OCI-LY7 (cell line): ENCODE measurements at regions not wholly inside any gene's neighbourhood (a gene's known extent, or its start where the extent isn't known, plus 50 kb on each side); places are given as distances from the start of the nearest gene placed in this dataset.

Experiments
- BruUV-seq: library from RNA; stranded (reverse); fragments of 400-500 nt; replicated peaks from 2 replicates; lab custom pipeline; 2021; lab: Mats Ljungman, UMichigan
- CTCF ChIA-PET: fragments of 300-600 bp; sonication (Branson Sonifier 250); formaldehyde crosslinking; loops from one replicate; lab custom pipeline; 2022; ENCODE audit warnings: antibody characterized with exemption; ENCODE audit not compliant: unreplicated experiment; lab: Charles Lee
- POLR2A ChIA-PET: fragments of 300-600 bp; sonication (Branson Sonifier 250); formaldehyde crosslinking; loops from one replicate; lab custom pipeline; 2022; ENCODE audit warnings: antibody characterized with exemption; lab: Charles Lee
- DNase-seq: peaks from one replicate; pipeline ENCODE4 v3.0.0-alpha.2; 2015; ENCODE audit warnings: low spot score
- H2AFZ ChIP-seq: fragments of 200-600 bp; sonication (generic), shearing (Covaris generic); 2 replicates; pipeline ENCODE4 v1.6.1; 2014; ENCODE audit warnings: mild to moderate bottlenecking, antibody characterized with exemption, low read length, moderate library complexity
- H3K27ac ChIP-seq: fragments of 200-600 bp; sonication (generic); 2 replicates; pipeline ENCODE4 v1.5.1; 2014; ENCODE audit warnings: mixed run types, low read depth, mild to moderate bottlenecking, moderate library complexity, low read length, inconsistent platforms; ENCODE audit not compliant: poor library complexity, severe bottlenecking
- H3K36me3 ChIP-seq: fragments of 200-600 bp; sonication (generic); 2 replicates; pipeline ENCODE4 v1.6.1; 2014; ENCODE audit warnings: mild to moderate bottlenecking, antibody characterized with exemption, low read length, moderate library complexity, mixed read lengths; ENCODE audit not compliant: insufficient read depth
- H3K4me1 ChIP-seq: fragments of 200-600 bp; sonication (generic); 2 replicates; pipeline ENCODE4 v1.5.1; 2014; ENCODE audit warnings: mild to moderate bottlenecking, low read length; ENCODE audit not compliant: insufficient read depth, poor library complexity, severe bottlenecking
- H3K4me2 ChIP-seq: fragments of 200-600 bp; sonication (generic); 2 replicates; pipeline ENCODE4 v1.6.1; 2014; ENCODE audit warnings: mild to moderate bottlenecking, low read length
- H3K4me3 ChIP-seq: fragments of 200-600 bp; sonication (generic); 2 replicates; pipeline ENCODE4 v1.5.1; 2014; ENCODE audit warnings: mild to moderate bottlenecking, low read depth, low read length; ENCODE audit not compliant: poor library complexity, severe bottlenecking
- H3K79me2 ChIP-seq: fragments of 200-600 bp; sonication (generic); 2 replicates; pipeline ENCODE4 v1.6.1; 2016; ENCODE audit warnings: low read depth, mild to moderate bottlenecking, low read length, moderate library complexity, mixed read lengths; ENCODE audit not compliant: insufficient read depth
- H3K9me2 ChIP-seq: fragments of 200-600 bp; sonication (generic); 2 replicates; pipeline ENCODE4 v1.6.1; 2016; ENCODE audit warnings: mild to moderate bottlenecking, low read length, mixed read lengths; ENCODE audit not compliant: insufficient read depth
- H3K9me3 ChIP-seq: fragments of 200-600 bp; sonication (generic); 2 replicates; pipeline ENCODE4 v1.6.1; 2014; ENCODE audit warnings: mild to moderate bottlenecking, mixed run types, low read length, mixed read lengths
- H4K20me1 ChIP-seq: fragments of 200-600 bp; sonication (generic); 2 replicates; pipeline ENCODE4 v1.6.1; 2014; ENCODE audit warnings: mild to moderate bottlenecking, antibody characterized with exemption, low read length, moderate library complexity, mixed read lengths; ENCODE audit not compliant: insufficient read depth
- CTCF ChIP-seq: fragments of 200-600 bp; sonication (generic); conservative IDR thresholded peaks from 2 replicates; pipeline ENCODE4 v1.5.1; 2014; ENCODE audit warnings: mild to moderate bottlenecking, antibody characterized with exemption, low read length, moderate library complexity, mixed read lengths
- EZH2phosphoT487 ChIP-seq: fragments of 200-600 bp; sonication (generic); IDR thresholded peaks from 2 replicates; pipeline ENCODE4 v1.6.1; 2018; ENCODE audit warnings: low read depth, borderline replicate concordance, mild to moderate bottlenecking, mixed run types, antibody characterized with exemption, low read length, moderate library complexity, mixed read lengths
- intact Hi-C: fragments of 100-400 bp; cut with micrococcal nuclease; formaldehyde crosslinking; loops from one replicate; pipeline ENCODE4 v1.10.0; 2022; ENCODE audit not compliant: unreplicated experiment

GRCh38 chr10:60443346-60443745 is 53.7 kb upstream of the ANK3 start:
- no TSS peak for BruUV-seq

GRCh38 chr10:60441515-60441914 is 51.8 kb upstream of the ANK3 start:
- TF ChIP-seq EZH2phosphoT487 = no peak
- TF ChIP-seq CTCF = peak; percentile 75
- POLR2A ChIA-PET = interaction anchor here (0.7 to 2.0 kb wide), 2 partner anchors 204 to 249 kb away, joined by 4 to 7 read pairs; no protein-coding TSS in a partner anchor
- Histone ChIP-seq H3K9me2 (no peaks in the 10 kb centered on the region), H3K27ac (no peak overlapping the region), H4K20me1 (no peaks in the 10 kb centered on the region), H3K4me3 (no peak overlapping the region), H3K36me3 (no peaks in the 10 kb centered on the region), H3K79me2 (no peaks in the 10 kb centered on the region), H2AFZ (no peak overlapping the region), H3K4me2 (no peak overlapping the region), H3K9me3 (no peaks in the 10 kb centered on the region), H3K4me1 (no peaks in the 10 kb centered on the region)
- BruUV-seq = no TSS peak
- CTCF ChIA-PET = interaction anchor here (1.0 to 1.3 kb wide), 2 partner anchors 11 to 203 kb away, joined by 3 read pairs; no protein-coding TSS in a partner anchor
- peak; percentile 34 for DNase-seq
- intact Hi-C loops = no loop called here

More at GRCh38 chr10:60443346-60443745, 53.7 kb upstream of the ANK3 start:
- no peak for DNase-seq
- Histone ChIP-seq H3K27ac (no peak overlapping the region), H2AFZ (no peak overlapping the region), H3K4me3 (no peak overlapping the region), H3K9me2 (no peaks in the 10 kb centered on the region), H3K9me3 (no peaks in the 10 kb centered on the region), H3K36me3 (no peaks in the 10 kb centered on the region), H3K4me1 (no peaks in the 10 kb centered on the region), H4K20me1 (no peaks in the 10 kb centered on the region), H3K4me2 (no peak overlapping the region), H3K79me2 (no peaks in the 10 kb centered on the region)
- CTCF ChIA-PET = interaction anchor here (0.6 to 0.7 kb wide), 2 partner anchors 205 to 1639 kb away, joined by 3 read pairs; no protein-coding TSS in a partner anchor
- POLR2A ChIA-PET = interaction anchor here (1.5 kb wide), 1 partner anchor 205 kb away, joined by 4 read pairs; no protein-coding TSS in a partner anchor
- intact Hi-C loops = no loop called here
- TF ChIP-seq EZH2phosphoT487 (no peak), CTCF (no peak)

- Histone ChIP-seq H3K27ac (no peak overlapping the region), H2AFZ (no peak overlapping the region), H3K4me2 (no peak overlapping the region), H3K79me2 (no peaks in the 10 kb centered on the region), H3K9me2 (no peaks in the 10 kb centered on the region), H3K4me3 (no peak overlapping the region), H3K9me3 (no peaks in the 10 kb centered on the region), H3K36me3 (no peaks in the 10 kb centered on the region), H3K4me1 (no peaks in the 10 kb centered on the region), H4K20me1 (no peaks in the 10 kb centered on the region)
- BruUV-seq = no TSS peak
- no peak for DNase-seq
- CTCF ChIA-PET = no interaction called here
- POLR2A ChIA-PET = interaction anchor here (1.0 to 2.0 kb wide), 2 partner anchors 202 to 325 kb away, joined by 3 to 7 read pairs; no protein-coding TSS in a partner anchor
- TF ChIP-seq CTCF (no peak), EZH2phosphoT487 (no peak)
- intact Hi-C loops = loop anchor here (10.0 kb wide), 2 partner anchors 235 to 815 kb away; no protein-coding TSS in a partner anchor
These were observed 50.0 kb upstream of the ANK3 start for GRCh38 chr10:60439641-60440040.
